HEK293T (cell line): ENCODE measurements at regions not wholly inside any gene's neighbourhood (a gene's known extent, or its start where the extent isn't known, plus 50 kb on each side); places are given as distances from the start of the nearest gene placed in this dataset.

ENCODE experiments used
- CTCF ChIA-PET: fragments of 350-600 bp; formaldehyde crosslinking; extraction: SDS; loops from one replicate; lab custom pipeline; 2021; ENCODE audit warnings: antibody characterized with exemption, inconsistent platforms; lab: Yijun Ruan, JAX
- POLR2A ChIA-PET: fragments of 350-600 bp; formaldehyde crosslinking; extraction: SDS; loops from one replicate; lab custom pipeline; 2020; ENCODE audit warnings: antibody characterized with exemption, inconsistent platforms; lab: Yijun Ruan, JAX
- DNase-seq: peaks from one replicate; pipeline ENCODE4 v3.0.0; 2012; ENCODE audit warnings: mixed read lengths; ENCODE audit errors: extremely low spot score
- ARNT ChIP-seq: fragments of 450-650 bp; IDR thresholded peaks from 2 replicates; pipeline ENCODE4 v1.6.1; 2017; ENCODE audit warnings: mild to moderate bottlenecking
- BHLHE40 ChIP-seq: fragments of 450-650 bp; IDR thresholded peaks from 2 replicates; pipeline ENCODE4 v1.6.1; 2016; ENCODE audit warnings: mild to moderate bottlenecking, moderate library complexity, borderline replicate concordance
- CTBP1 ChIP-seq: fragments of 450-650 bp; IDR thresholded peaks from 2 replicates; pipeline ENCODE4 v1.6.1; 2016; ENCODE audit warnings: borderline replicate concordance
- ELF4 ChIP-seq: fragments of 450-650 bp; IDR thresholded peaks from 2 replicates; pipeline ENCODE4 v1.6.1; 2017; ENCODE audit warnings: antibody characterized with exemption
- FOXA1 ChIP-seq: fragments of 450-650 bp; IDR thresholded peaks from 2 replicates; pipeline ENCODE4 v1.6.1; 2016; ENCODE audit warnings: mild to moderate bottlenecking
- FOXK2 ChIP-seq: fragments of 450-650 bp; IDR thresholded peaks from 2 replicates; pipeline ENCODE4 v1.6.1; 2016; ENCODE audit warnings: mild to moderate bottlenecking
- FOXM1 ChIP-seq: fragments of 450-650 bp; IDR thresholded peaks from 2 replicates; pipeline ENCODE4 v1.6.1; 2017; ENCODE audit warnings: mild to moderate bottlenecking, borderline replicate concordance
- HDGF ChIP-seq: fragments of 450-650 bp; IDR thresholded peaks from 2 replicates; pipeline ENCODE4 v1.6.1; 2017; ENCODE audit warnings: antibody characterized with exemption, borderline replicate concordance
- L3MBTL2 ChIP-seq: fragments of 450-650 bp; conservative IDR thresholded peaks from 2 replicates; pipeline ENCODE4 v1.6.1; 2016; ENCODE audit warnings: mild to moderate bottlenecking
- LEF1 ChIP-seq: fragments of 450-650 bp; IDR thresholded peaks from 2 replicates; pipeline ENCODE4 v1.6.1; 2017; ENCODE audit warnings: mild to moderate bottlenecking, borderline replicate concordance
- NFRKB ChIP-seq: fragments of 450-650 bp; IDR thresholded peaks from 2 replicates; pipeline ENCODE4 v1.6.1; 2016; ENCODE audit warnings: mild to moderate bottlenecking, moderate library complexity
- PKNOX1 ChIP-seq: fragments of 450-650 bp; IDR thresholded peaks from 2 replicates; pipeline ENCODE4 v1.6.1; 2016
- SP1 ChIP-seq: fragments of 450-650 bp; IDR thresholded peaks from 2 replicates; pipeline ENCODE4 v1.6.1; 2017
- SUZ12 ChIP-seq: fragments of 450-650 bp; IDR thresholded peaks from 2 replicates; pipeline ENCODE4 v1.6.1; 2016; ENCODE audit warnings: mild to moderate bottlenecking
- TARDBP ChIP-seq: fragments of 450-650 bp; IDR thresholded peaks from 2 replicates; pipeline ENCODE4 v1.6.1; 2016
- ZNF384 ChIP-seq: fragments of 450-650 bp; IDR thresholded peaks from 2 replicates; pipeline ENCODE4 v1.6.1; 2016

DNA sequence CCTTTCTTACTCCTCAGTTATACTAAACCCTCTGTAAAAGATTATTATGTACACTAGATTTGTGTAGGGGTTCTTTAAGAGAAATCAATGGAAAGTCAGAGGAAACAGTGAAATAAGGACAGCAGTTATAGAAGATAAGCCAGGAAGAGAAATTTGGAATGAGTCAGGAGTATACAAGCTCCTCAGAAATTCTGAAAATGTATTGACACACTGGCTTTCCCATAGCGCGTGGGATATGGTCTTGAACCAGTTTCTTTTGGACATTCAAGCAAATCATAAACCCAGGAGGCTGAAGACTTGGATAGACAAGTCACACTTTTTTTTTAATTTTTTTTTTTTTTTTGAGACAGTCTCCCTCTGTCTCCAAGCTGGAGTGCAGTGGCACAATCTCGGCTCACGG is 316.1 kb upstream of the MMADHC start:
- ChIA-PET POLR2A (no interaction called here), CTCF (no interaction called here)
- TF ChIP-seq FOXA1 = no peak
- no peak for TF ChIP-seq BHLHE40
- no peak for TF ChIP-seq SP1
- TF ChIP-seq NFRKB = no peak
- no peak for TF ChIP-seq LEF1
- no peak for TF ChIP-seq HDGF
- TF ChIP-seq L3MBTL2 = no peak
- no peak for TF ChIP-seq SUZ12
- no peak for TF ChIP-seq TARDBP
- TF ChIP-seq FOXK2 = no peak
- TF ChIP-seq ZNF384 = no peak
- no peak for TF ChIP-seq PKNOX1
- no peak for TF ChIP-seq ELF4
- TF ChIP-seq CTBP1 = no peak
- TF ChIP-seq FOXM1 = no peak
- TF ChIP-seq ARNT = no peak
- no peak for DNase-seq

- POLR2A ChIA-PET = no interaction called here
- TF ChIP-seq ZNF384 (no peak), FOXA1 (no peak)
Observed at GRCh38 chr2:149902081-149902480, 314.5 kb upstream of the MMADHC start.

DNA sequence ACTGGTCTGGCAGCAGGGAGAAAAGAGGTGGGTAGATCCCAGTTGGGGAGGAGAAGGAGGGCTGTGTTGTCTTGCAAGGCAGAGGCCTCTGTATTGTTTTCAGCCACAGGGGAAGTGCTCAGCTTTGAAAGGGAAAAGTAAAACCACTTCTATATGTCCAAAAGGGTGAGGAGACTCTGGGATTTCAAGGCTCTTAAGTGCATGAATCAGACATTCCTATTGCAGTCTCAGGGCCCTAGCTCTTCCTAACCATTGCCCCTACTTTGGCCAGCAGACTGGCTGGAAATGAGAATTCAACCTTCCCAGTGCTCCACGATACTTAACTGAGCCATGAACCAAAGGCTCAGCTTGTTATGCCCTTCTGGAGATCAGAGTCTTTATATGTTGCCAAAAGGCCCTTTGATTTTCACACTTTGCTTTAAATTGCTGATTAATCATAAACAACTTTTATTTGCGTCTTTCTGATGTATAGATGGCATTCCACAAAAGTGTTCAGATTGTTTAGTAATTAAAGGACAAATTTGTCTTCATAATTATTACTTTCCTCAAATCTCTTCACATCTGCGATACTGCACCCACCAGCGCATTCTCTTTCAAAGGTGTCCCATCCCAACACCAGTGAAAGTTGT is 313.8 kb upstream of the MMADHC start:
- ChIA-PET CTCF (no interaction called here), POLR2A (no interaction called here)
- TF ChIP-seq NFRKB (no peak), SP1 (no peak), LEF1 (no peak), L3MBTL2 (no peak), BHLHE40 (no peak), CTBP1 (no peak), HDGF (no peak), ZNF384 (no peak), FOXK2 (no peak), TARDBP (no peak), FOXA1 (no peak), FOXM1 (no peak), ARNT (no peak), ELF4 (no peak), PKNOX1 (no peak), SUZ12 (no peak)
- DNase-seq = no peak

More at GRCh38 chr2:149902081-149902480, 314.5 kb upstream of the MMADHC start:
- CTCF ChIA-PET = no interaction called here
- DNase-seq = no peak

GRCh38 chr2:149899390-149899789 is 311.8 kb upstream of the MMADHC start:
- CTCF ChIA-PET = no interaction called here
- TF ChIP-seq TARDBP (no peak), FOXA1 (no peak), FOXK2 (no peak)
- POLR2A ChIA-PET = no interaction called here
- DNase-seq = no peak

GRCh38 chr2:149894760-149895159 is 307.2 kb upstream of the MMADHC start:
- no peak for DNase-seq
- no peak for TF ChIP-seq TARDBP
- no peak for TF ChIP-seq NFRKB
- no peak for TF ChIP-seq LEF1
- TF ChIP-seq FOXK2 = no peak
- no peak for TF ChIP-seq FOXA1
- no peak for TF ChIP-seq L3MBTL2
- no peak for TF ChIP-seq ZNF384
- TF ChIP-seq BHLHE40 = no peak
- TF ChIP-seq FOXM1 = no peak
- TF ChIP-seq HDGF = no peak
- no peak for TF ChIP-seq ARNT
- TF ChIP-seq SUZ12 = no peak
- TF ChIP-seq SP1 = no peak
- no peak for TF ChIP-seq ELF4
- ChIA-PET CTCF (no interaction called here), POLR2A (no interaction called here)

- TF ChIP-seq NFRKB (no peak), SUZ12 (no peak), ELF4 (no peak), FOXA1 (no peak), PKNOX1 (no peak), TARDBP (no peak), SP1 (no peak), LEF1 (no peak), ZNF384 (no peak), ARNT (no peak), BHLHE40 (no peak), HDGF (no peak)
- DNase-seq = no peak
- ChIA-PET POLR2A (no interaction called here), CTCF (no interaction called here)
Observed at GRCh38 chr2:149894226-149894625, 306.7 kb upstream of the MMADHC start.
